ENCODE measurements at regions not wholly inside any gene's neighbourhood (a gene's known extent, or its start where the extent isn't known, plus 50 kb on each side); places are given as distances from the start of the nearest gene placed in this dataset.
"Not testable (repeated sequence)": the region's sequence is repeated elsewhere in the genome, so short reads cannot be mapped to it uniquely, and the experiment has no call there.

GRCh38 chr10:8283986-8284385, 229.5 kb downstream of the GATA3 start:
- no peak for DNase-seq

GRCh38 chr10:8285970-8286369, 231.5 kb downstream of the GATA3 start:
- not testable (repeated sequence) for DNase-seq

GRCh38 chr10:8288600-8288999, 234.1 kb downstream of the GATA3 start:
- DNase-seq, result no peak

- DNase-seq, result no peak
These were observed 234.9 kb downstream of the GATA3 start for GRCh38 chr10:8289186-8289924.

- DNase-seq, result no peak
These were observed 240.3 kb downstream of the GATA3 start for GRCh38 chr10:8294779-8295178.

GRCh38 chr10:8295311-8295710, 240.8 kb downstream of the GATA3 start:
- DNase-seq, result no peak

GRCh38 chr10:8296090-8296733, 241.7 kb downstream of the GATA3 start:
- DNase-seq, result no peak

- no peak for DNase-seq
These were observed 242.2 kb downstream of the GATA3 start for GRCh38 chr10:8296734-8297101.

- DNase-seq, result no peak
These were observed 242.6 kb downstream of the GATA3 start for GRCh38 chr10:8297107-8297506.

- no peak for DNase-seq
These were observed 243.5 kb downstream of the GATA3 start for GRCh38 chr10:8297959-8298358.

GRCh38 chr10:8298896-8299570, 244.5 kb downstream of the GATA3 start:
- DNase-seq, result no peak

- DNase-seq, result no peak
These were observed 246.4 kb downstream of the GATA3 start for GRCh38 chr10:8300925-8301324.

GRCh38 chr10:8301333-8301732, 246.8 kb downstream of the GATA3 start:
- no peak for DNase-seq

- DNase-seq, result no peak
These were observed 247.3 kb downstream of the GATA3 start for GRCh38 chr10:8301831-8302230.

- no peak for DNase-seq
These were observed 248.1 kb downstream of the GATA3 start for GRCh38 chr10:8302565-8302964.

- no peak for DNase-seq
These were observed 250.4 kb downstream of the GATA3 start for GRCh38 chr10:8304861-8305260.

GRCh38 chr10:8305876-8306652, 251.6 kb downstream of the GATA3 start:
- DNase-seq, result no peak

- no peak for DNase-seq
These were observed 252.3 kb downstream of the GATA3 start for GRCh38 chr10:8306685-8307364.

- DNase-seq, result no peak
These were observed 256.4 kb downstream of the GATA3 start for GRCh38 chr10:8310930-8311329.

GRCh38 chr10:8311526-8312070, 257.1 kb downstream of the GATA3 start:
- DNase-seq, result no peak

- no peak for DNase-seq
These were observed 257.6 kb downstream of the GATA3 start for GRCh38 chr10:8312079-8312478.

- no peak for DNase-seq
These were observed 258.3 kb downstream of the GATA3 start for GRCh38 chr10:8312781-8313180.

GRCh38 chr10:8314486-8314885, 260.0 kb downstream of the GATA3 start:
- no peak for DNase-seq

Data from 8988T (cell line).